Upper lobe of right lung (tissue), 1 donor: ENCODE measurements at regions not wholly inside any gene's neighbourhood (a gene's known extent, or its start where the extent isn't known, plus 50 kb on each side); places are given as distances from the start of the nearest gene placed in this dataset.
"Not testable (repeated sequence)": the region's sequence is repeated elsewhere in the genome, so short reads cannot be mapped to it uniquely, and the experiment has no call there.

Experiments
- ATAC-seq: fragments of 200-7000 bp; cut with Tn5 transposase; one replicate; pipeline ENCODE4 v1.9.1; 2020; ENCODE audit warnings: mild to moderate bottlenecking, moderate library complexity
- DNase-seq: peaks from one replicate; pipeline ENCODE4 v3.0.0-alpha.2; 2020
- H3K27ac ChIP-seq: fragments of 200-600 bp; one replicate; pipeline ENCODE4 v1.8.0; 2022
- H3K27me3 ChIP-seq: fragments of 200-600 bp; one replicate; pipeline ENCODE4 v1.8.0; 2022; ENCODE audit warnings: mild to moderate bottlenecking
- H3K36me3 ChIP-seq: fragments of 200-600 bp; one replicate; pipeline ENCODE4 v1.8.0; 2022
- H3K4me1 ChIP-seq: fragments of 200-600 bp; one replicate; pipeline ENCODE4 v1.8.0; 2022
- H3K4me3 ChIP-seq: fragments of 200-600 bp; one replicate; pipeline ENCODE4 v1.8.0; 2022; ENCODE audit warnings: mild to moderate bottlenecking
- H3K9me3 ChIP-seq: fragments of 200-600 bp; one replicate; pipeline ENCODE4 v1.8.0; 2022
- CTCF ChIP-seq: fragments of 200-600 bp; IDR thresholded peaks from one replicate; pipeline ENCODE4 v1.8.0; 2022; ENCODE audit warnings: antibody characterized with exemption
- intact Hi-C: fragments of 100-400 bp; cut with DNase I; formaldehyde crosslinking; loops from one replicate; pipeline ENCODE4 v1.11.0; 2022
- donor health status: DM: no; HTN: yes; CAD: no; lungs with severe emphysema.

- H3K36me3 ChIP-seq, result no peaks in the 10 kb centered on the region
- DNase-seq, result no peak
- H3K27ac ChIP-seq, result no peak overlapping the region
- H3K4me1 ChIP-seq, result no peaks in the 10 kb centered on the region
- peaks cover 8% of the 10 kb centered on the region for H3K27me3 ChIP-seq
- no peaks in the 10 kb centered on the region for H3K9me3 ChIP-seq
- no peak for TF ChIP-seq CTCF
- no peak for ATAC-seq
- intact Hi-C loops, result no loop called here
- H3K4me3 ChIP-seq, result no peak overlapping the region
These were observed 1008.4 kb downstream of the BRD1 start for GRCh38 chr22:48819232-48819631.

GRCh38 chr22:48817491-48817890 is 1010.2 kb downstream of the BRD1 start:
- H3K36me3 ChIP-seq, ATAC-seq, H3K27me3 ChIP-seq, intact Hi-C loops, H3K27ac ChIP-seq, H3K4me1 ChIP-seq, H3K4me3 ChIP-seq, H3K9me3 ChIP-seq, DNase-seq: not testable (repeated sequence)

- intact Hi-C loops, result no loop called here
- H3K9me3 ChIP-seq, result no peaks in the 10 kb centered on the region
- H3K36me3 ChIP-seq, result no peaks in the 10 kb centered on the region
- H3K4me1 ChIP-seq, result no peaks in the 10 kb centered on the region
- H3K27me3 ChIP-seq, result peaks cover 6% of the 10 kb centered on the region
- no peak for TF ChIP-seq CTCF
- ATAC-seq, result no peak
- DNase-seq, result no peak
- H3K4me3 ChIP-seq, result no peak overlapping the region
- no peak overlapping the region for H3K27ac ChIP-seq
These were observed 1015.8 kb downstream of the BRD1 start for GRCh38 chr22:48811885-48812284.

- peaks cover 16% of the 10 kb centered on the region for H3K27me3 ChIP-seq
- H3K36me3 ChIP-seq, result no peaks in the 10 kb centered on the region
- no peak overlapping the region for H3K4me3 ChIP-seq
- ATAC-seq, result no peak
- intact Hi-C loops, result no loop called here
- no peak for TF ChIP-seq CTCF
- H3K9me3 ChIP-seq, result no peaks in the 10 kb centered on the region
- H3K4me1 ChIP-seq, result no peaks in the 10 kb centered on the region
- DNase-seq, result no peak
- no peak overlapping the region for H3K27ac ChIP-seq
These were observed 1019.4 kb downstream of the BRD1 start for GRCh38 chr22:48808038-48808960.

- ATAC-seq (no peak), DNase-seq (peak; percentile 43)
- Histone ChIP-seq H3K9me3 (no peaks in the 10 kb centered on the region), H3K4me3 (no peak overlapping the region), H3K27me3 (peaks cover 16% of the 10 kb centered on the region), H3K36me3 (no peaks in the 10 kb centered on the region), H3K4me1 (no peaks in the 10 kb centered on the region), H3K27ac (no peak overlapping the region)
- intact Hi-C loops, result no loop called here
- no peak for TF ChIP-seq CTCF
These were observed 1020.5 kb downstream of the BRD1 start for GRCh38 chr22:48807155-48807554.

GRCh38 chr22:48806227-48806781 is 1021.4 kb downstream of the BRD1 start:
- Histone ChIP-seq H3K36me3 (no peaks in the 10 kb centered on the region), H3K27me3 (peaks cover 10% of the 10 kb centered on the region), H3K27ac (no peak overlapping the region), H3K4me1 (no peaks in the 10 kb centered on the region), H3K9me3 (no peaks in the 10 kb centered on the region), H3K4me3 (no peak overlapping the region)
- intact Hi-C loops, result no loop called here
- DNase-seq, result peak; percentile 61
- no peak for TF ChIP-seq CTCF
- no peak for ATAC-seq
